H1 (cell line): ENCODE measurements at regions not wholly inside any gene's neighbourhood (a gene's known extent, or its start where the extent isn't known, plus 50 kb on each side); places are given as distances from the start of the nearest gene placed in this dataset.
"Not testable (repeated sequence)": the region's sequence is repeated elsewhere in the genome, so short reads cannot be mapped to it uniquely, and the experiment has no call there.

Source experiments
- CTCF ChIA-PET: fragments of 300-600 bp; sonication (Branson Sonifier 250); formaldehyde crosslinking; loops from one replicate; lab custom pipeline; 2021; ENCODE audit not compliant: partially characterized antibody; lab: Charles Lee
- POLR2A ChIA-PET: fragments of 300-600 bp; sonication (Branson Sonifier 250); formaldehyde crosslinking; loops from one replicate; lab custom pipeline; 2021; ENCODE audit warnings: inconsistent platforms; ENCODE audit not compliant: partially characterized antibody; lab: Charles Lee
- DNase-seq, 2 experiments: peaks; one replicate each; pipeline versions ENCODE4 v3.0.0 to v3.0.0-alpha.2; 2010 to 2022; ENCODE audit warnings: low spot score in 2 of 2, low read depth in 1 of 2, mixed read lengths in 1 of 2
- FAIRE-seq: peaks from 2 replicates; lab custom pipeline; 2011; peaks lifted over from hg19 to GRCh38; lab: Jason Lieb, UNC
- H2AFZ ChIP-seq: 2 replicates; pipeline ENCODE4 v1.8.1; 2012; ENCODE audit warnings: low read length, inconsistent platforms
- H2AK5ac ChIP-seq: 2 replicates; pipeline ENCODE4 v1.6.1; 2013; ENCODE audit warnings: low read depth, low read length
- H2BK120ac ChIP-seq: replicated peaks from 2 replicates; pipeline ENCODE3; 2013; ENCODE audit warnings: low read depth, low read length, inconsistent platforms
- H2BK12ac ChIP-seq: 2 replicates; pipeline ENCODE4 v1.6.1; 2013; ENCODE audit warnings: low read depth, low read length
- H2BK15ac ChIP-seq: 2 replicates; pipeline ENCODE4 v1.6.1; 2013; ENCODE audit warnings: low read length
- H2BK20ac ChIP-seq: 2 replicates; pipeline ENCODE4 v1.6.1; 2013; ENCODE audit warnings: low read length
- H2BK5ac ChIP-seq: 2 replicates; pipeline ENCODE4 v1.6.1; 2013; ENCODE audit warnings: low read depth, low read length
- H3K14ac ChIP-seq: 2 replicates; pipeline ENCODE4 v1.6.1; 2013; ENCODE audit warnings: inconsistent platforms; ENCODE audit not compliant: insufficient read length
- H3K18ac ChIP-seq: 2 replicates; pipeline ENCODE4 v1.6.1; 2013; ENCODE audit warnings: low read length; ENCODE audit errors: extremely low read depth
- H3K23ac ChIP-seq: 2 replicates; pipeline ENCODE4 v1.6.1; 2013; ENCODE audit warnings: inconsistent platforms; ENCODE audit not compliant: insufficient read length
- H3K23me2 ChIP-seq: 2 replicates; pipeline ENCODE4 v1.6.1; 2013; ENCODE audit warnings: low read depth, low read length
- H3K27ac ChIP-seq: 2 replicates; pipeline ENCODE4 v1.6.1; 2011; ENCODE audit warnings: low read depth, low read length, inconsistent platforms
- H3K27me3 ChIP-seq, 4 experiments: replicated peaks in 1 of 4; 1 replicate in 1 of 4; 2 replicates in 3 of 4; pipeline versions ENCODE4 v1.6.1 to v1.8.1; 2011 to 2013; ENCODE audit warnings: low read length in 3 of 4, mild to moderate bottlenecking in 3 of 4, inconsistent platforms in 2 of 4, mixed read lengths in 2 of 4, moderate library complexity in 1 of 4; ENCODE audit not compliant: control insufficient read depth in 3 of 4, insufficient read depth in 3 of 4; ENCODE audit errors: extremely low read depth in 1 of 4
- H3K36me3 ChIP-seq, 4 experiments: 2 replicates each; pipeline versions ENCODE4 v1.6.1 to v1.8.1; 2011 to 2013; ENCODE audit warnings: mild to moderate bottlenecking in 4 of 4, low read length in 3 of 4, moderate library complexity in 2 of 4, control low read depth in 1 of 4, inconsistent platforms in 1 of 4; ENCODE audit not compliant: insufficient read depth in 4 of 4, control insufficient read depth in 2 of 4
- H3K4ac ChIP-seq: replicated peaks from 2 replicates; pipeline ENCODE3; 2013; ENCODE audit warnings: low read length, low read depth, mixed read lengths, inconsistent platforms; ENCODE audit not compliant: insufficient read length
- H3K4me1 ChIP-seq, 4 experiments: replicated peaks in 1 of 4; 1 replicate in 1 of 4; 2 replicates in 3 of 4; pipeline versions ENCODE4 v1.6.1 to v1.8.1; 2011 to 2013; ENCODE audit warnings: low read length in 3 of 4, inconsistent platforms in 2 of 4, mixed read lengths in 1 of 4; ENCODE audit not compliant: insufficient read depth in 4 of 4, control insufficient read depth in 3 of 4
- H3K4me2 ChIP-seq, 2 experiments: 2 replicates each; pipeline versions ENCODE4 v1.6.1 to v1.8.1; 2011 to 2013; ENCODE audit warnings: low read depth in 2 of 2, low read length in 2 of 2, control low read depth in 1 of 2, inconsistent platforms in 1 of 2, mild to moderate bottlenecking in 1 of 2; ENCODE audit not compliant: insufficient read depth in 1 of 2
- H3K4me3 ChIP-seq, 4 experiments: fragments of 200-600, 300-600 bp in 1 of 4; sonication (generic), shearing (Covaris generic), sonication (Bioruptor Twin) in 1 of 4; 2 replicates each; pipeline versions ENCODE4 v1.5.1 to v1.8.1; 2011 to 2016; ENCODE audit warnings: low read length in 4 of 4, low read depth in 3 of 4, control low read depth in 2 of 4, inconsistent platforms in 2 of 4, mild to moderate bottlenecking in 2 of 4, mixed read lengths in 1 of 4, moderate library complexity in 1 of 4; ENCODE audit not compliant: insufficient read depth in 2 of 4; ENCODE audit errors: extremely low read depth in 1 of 4
- H3K56ac ChIP-seq: replicated peaks from 2 replicates; pipeline ENCODE3; 2013; ENCODE audit warnings: low read depth, mild to moderate bottlenecking, mixed read lengths, low read length, inconsistent platforms; ENCODE audit not compliant: insufficient read length
- H3K79me1 ChIP-seq: 2 replicates; pipeline ENCODE4 v1.6.1; 2013; ENCODE audit warnings: low read depth, low read length, control low read depth
- H3K79me2 ChIP-seq, 2 experiments: 2 replicates each; pipeline versions ENCODE4 v1.6.1 to v1.8.1; 2012 to 2013; ENCODE audit warnings: low read length in 2 of 2, mild to moderate bottlenecking in 2 of 2, inconsistent platforms in 1 of 2; ENCODE audit not compliant: insufficient read depth in 2 of 2, control insufficient read depth in 1 of 2
- H3K9ac ChIP-seq, 4 experiments: replicated peaks in 1 of 4; 1 replicate in 1 of 4; 2 replicates in 3 of 4; pipeline versions ENCODE4 v1.6.1 to v1.8.1; 2011 to 2013; ENCODE audit warnings: low read depth in 3 of 4, low read length in 3 of 4, control low read depth in 2 of 4, mild to moderate bottlenecking in 2 of 4, moderate library complexity in 2 of 4, inconsistent platforms in 1 of 4; ENCODE audit errors: extremely low read depth in 1 of 4
- H3K9me3 ChIP-seq, 2 experiments: 2 replicates each; pipeline versions ENCODE4 v1.6.1 to v1.8.1; 2012 to 2013; ENCODE audit warnings: mild to moderate bottlenecking in 2 of 2, moderate library complexity in 2 of 2, control low read depth in 1 of 2, inconsistent platforms in 1 of 2, low read depth in 1 of 2, low read length in 1 of 2, mixed read lengths in 1 of 2; ENCODE audit not compliant: insufficient read depth in 2 of 2
- H4K20me1 ChIP-seq, 2 experiments: replicated peaks in 1 of 2; 2 replicates each; pipeline versions ENCODE3 to v1.8.1; 2011 to 2013; ENCODE audit warnings: inconsistent platforms in 2 of 2, low read length in 2 of 2, mild to moderate bottlenecking in 1 of 2; ENCODE audit not compliant: insufficient read depth in 2 of 2, control insufficient read depth in 1 of 2
- H4K5ac ChIP-seq: 2 replicates; pipeline ENCODE4 v1.6.1; 2013; ENCODE audit warnings: low read length, low read depth, mixed read lengths, inconsistent platforms; ENCODE audit not compliant: insufficient read length
- H4K8ac ChIP-seq: 2 replicates; pipeline ENCODE4 v1.8.0; 2013; ENCODE audit warnings: mild to moderate bottlenecking, moderate library complexity, low read length, inconsistent platforms; ENCODE audit not compliant: insufficient read depth; ENCODE audit errors: extremely low read depth
- H4K91ac ChIP-seq: replicated peaks from 2 replicates; pipeline ENCODE3; 2013; ENCODE audit warnings: low read length, mixed read lengths, inconsistent platforms; ENCODE audit not compliant: insufficient read length
- JUN ChIP-seq: IDR thresholded peaks from 2 replicates; pipeline ENCODE4 v1.6.1; 2011; ENCODE audit warnings: low read depth, mild to moderate bottlenecking, improper control_type of control experiment, low read length
- WGBS, 2 experiments: shearing (Covaris generic) in 1 of 2; methylation state at CpG; one replicate each; pipeline versions ENCODE4 v1.1.6 to v1.1.7; 2013 to 2015; ENCODE audit warnings: low lambda C conversion rate in 2 of 2, mixed read lengths in 2 of 2, inconsistent platforms in 1 of 2, low coverage in 1 of 2, missing lambda C conversion rate in 1 of 2; ENCODE audit not compliant: insufficient replicate concordance in 2 of 2, insufficient coverage in 1 of 2, insufficient read length in 1 of 2; ENCODE audit errors: extremely low coverage in 1 of 2, missing lambda C conversion rate in 1 of 2; 5-methylcytosine and 5-hydroxymethylcytosine counted together

GRCh38 chr2:84223191-84223590, 235.9 kb downstream of the SUCLG1 start:
- Histone ChIP-seq H4K8ac (no peak overlapping the region), H3K4me1 (0 out of 7 replicates have a peak, but pooled peaks cover 0 to 2% (median 0%) of the 10 kb centered on the region in 4 experiments), H2BK15ac (no peak overlapping the region), H3K18ac (no peak overlapping the region), H3K4ac (no peak overlapping the region), H4K20me1 (no peaks in the 10 kb centered on the region), H4K5ac (no peak overlapping the region), H3K79me1 (no peaks in the 10 kb centered on the region), H3K27me3 (no peaks in the 10 kb centered on the region), H3K27ac (no peak overlapping the region), H3K4me2 (no peak overlapping the region), H3K14ac (no peak overlapping the region), H4K91ac (no peak overlapping the region), H3K9ac (no peak overlapping the region), H2AK5ac (no peak overlapping the region), H2AFZ (no peak overlapping the region), H3K4me3 (no peak overlapping the region), H3K23ac (no peak overlapping the region), H3K9me3 (peaks cover 7% of the 10 kb centered on the region in 2 experiments; a peak in 3 of 4 replicates), H3K23me2 (no peaks in the 10 kb centered on the region), H2BK120ac (no peak overlapping the region), H3K36me3 (no peaks in the 10 kb centered on the region), H2BK12ac (no peak overlapping the region), H3K56ac (no peak overlapping the region), H3K79me2 (no peaks in the 10 kb centered on the region), H2BK20ac (no peak overlapping the region), H2BK5ac (no peak overlapping the region)
- FAIRE-seq (no peak), DNase-seq (no peak)
- ChIA-PET POLR2A (no interaction called here), CTCF (interaction anchor here (1.4 kb wide), 1 partner anchor 8 kb away, joined by 3 read pairs; no protein-coding TSS in a partner anchor)
- whole genome bisulfite sequencing, 2 experiments = 100% methylated on average over 2 of the region's 2 CpGs; no CpG with 5 or more reads in 1 of the 2 experiments
- no peak for TF ChIP-seq JUN

- H2BK15ac ChIP-seq, H3K23ac ChIP-seq, DNase-seq, H2BK12ac ChIP-seq, H4K91ac ChIP-seq, H3K4ac ChIP-seq, H3K9ac ChIP-seq, H3K27me3 ChIP-seq, H2BK120ac ChIP-seq, H3K56ac ChIP-seq, H2BK5ac ChIP-seq, H3K14ac ChIP-seq, H3K9me3 ChIP-seq, H3K18ac ChIP-seq, FAIRE-seq, H2AK5ac ChIP-seq, H4K8ac ChIP-seq, H3K4me3 ChIP-seq, H3K4me1 ChIP-seq, H2BK20ac ChIP-seq, POLR2A ChIA-PET, H4K5ac ChIP-seq, H3K4me2 ChIP-seq, H3K79me1 ChIP-seq, H3K79me2 ChIP-seq, H4K20me1 ChIP-seq, H3K36me3 ChIP-seq, H3K27ac ChIP-seq, H3K23me2 ChIP-seq: not testable (repeated sequence)
- 72% methylated on average over 2 of the region's 2 CpGs; no CpG with 5 or more reads in 1 of the 2 experiments for WGBS, 2 experiments
- H2AFZ ChIP-seq = peak overlapping the region; percentile 73; the same call in 1 of the 2 replicates
- CTCF ChIA-PET = interaction anchor here (1.1 to 1.7 kb wide), 2 partner anchors 15 to 38 kb away, joined by 3 to 6 read pairs; no protein-coding TSS in a partner anchor
Measured at GRCh38 chr2:84221102-84221501, 238.0 kb downstream of the SUCLG1 start.
